ENCODE measurements at regions not wholly inside any gene's neighbourhood (a gene's known extent, or its start where the extent isn't known, plus 50 kb on each side); places are given as distances from the start of the nearest gene placed in this dataset.
A peak's percentile ranks its signal among the peaks of the same experiment; 100 is the strongest.

DNA sequence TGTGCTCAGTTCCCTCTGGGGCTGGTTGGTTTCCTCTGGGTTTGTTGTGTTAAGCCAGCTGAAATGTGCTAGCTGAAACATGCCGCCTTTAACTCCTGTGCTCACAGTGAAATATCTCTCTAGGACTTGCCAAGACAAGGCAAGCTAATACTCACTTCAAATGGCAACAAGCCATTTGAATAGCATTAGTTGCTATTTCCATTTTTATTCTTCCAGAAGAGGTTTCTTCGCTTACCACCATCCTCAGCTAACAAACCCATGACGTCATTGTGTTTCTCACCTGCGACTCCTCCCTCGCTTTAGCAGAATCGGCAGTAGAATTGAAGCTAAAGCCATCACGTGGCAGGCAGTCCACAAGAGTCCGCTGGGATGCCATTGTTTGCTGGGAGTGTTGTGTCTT lies 61.3 kb downstream of the ZNF22 start:
- no peak overlapping the region for H2AFZ ChIP-seq (ENCODE audit: low read length)
- H3K4me1 ChIP-seq (ENCODE audit: insufficient read depth, low read length) = no peaks in the 10 kb centered on the region
- H3K36me3 ChIP-seq (ENCODE audit: insufficient read depth, low read length) = no peaks in the 10 kb centered on the region
- no peaks in the 10 kb centered on the region for H3K27me3 ChIP-seq (ENCODE audit: insufficient read depth, low read length)
- no peaks in the 10 kb centered on the region for H4K20me1 ChIP-seq (ENCODE audit: insufficient read depth, low read length)
- no peak overlapping the region for H3K4me3 ChIP-seq (ENCODE audit: insufficient read depth, low read length)
- DNase-seq (ENCODE audit: insufficient read length, low spot score, missing footprints) = no peak
- no peaks in the 10 kb centered on the region for H3K79me2 ChIP-seq (ENCODE audit: insufficient read depth, low read length)
- TF ChIP-seq, protein P1, sequence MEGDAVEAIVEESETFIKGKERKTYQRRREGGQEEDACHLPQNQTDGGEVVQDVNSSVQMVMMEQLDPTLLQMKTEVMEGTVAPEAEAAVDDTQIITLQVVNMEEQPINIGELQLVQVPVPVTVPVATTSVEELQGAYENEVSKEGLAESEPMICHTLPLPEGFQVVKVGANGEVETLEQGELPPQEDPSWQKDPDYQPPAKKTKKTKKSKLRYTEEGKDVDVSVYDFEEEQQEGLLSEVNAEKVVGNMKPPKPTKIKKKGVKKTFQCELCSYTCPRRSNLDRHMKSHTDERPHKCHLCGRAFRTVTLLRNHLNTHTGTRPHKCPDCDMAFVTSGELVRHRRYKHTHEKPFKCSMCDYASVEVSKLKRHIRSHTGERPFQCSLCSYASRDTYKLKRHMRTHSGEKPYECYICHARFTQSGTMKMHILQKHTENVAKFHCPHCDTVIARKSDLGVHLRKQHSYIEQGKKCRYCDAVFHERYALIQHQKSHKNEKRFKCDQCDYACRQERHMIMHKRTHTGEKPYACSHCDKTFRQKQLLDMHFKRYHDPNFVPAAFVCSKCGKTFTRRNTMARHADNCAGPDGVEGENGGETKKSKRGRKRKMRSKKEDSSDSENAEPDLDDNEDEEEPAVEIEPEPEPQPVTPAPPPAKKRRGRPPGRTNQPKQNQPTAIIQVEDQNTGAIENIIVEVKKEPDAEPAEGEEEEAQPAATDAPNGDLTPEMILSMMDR (IDR thresholded peaks at IDR 0.05; ENCODE audit: extremely low read depth, low read depth, low read length) = no peak
- H3K27ac ChIP-seq (ENCODE audit: low read depth, low read length) = no peak overlapping the region
- no peak overlapping the region for H3K4me2 ChIP-seq (ENCODE audit: insufficient read depth, low read length)
- H3K9me3 ChIP-seq (ENCODE audit: low read depth, low read length) = no peaks in the 10 kb centered on the region

DNA sequence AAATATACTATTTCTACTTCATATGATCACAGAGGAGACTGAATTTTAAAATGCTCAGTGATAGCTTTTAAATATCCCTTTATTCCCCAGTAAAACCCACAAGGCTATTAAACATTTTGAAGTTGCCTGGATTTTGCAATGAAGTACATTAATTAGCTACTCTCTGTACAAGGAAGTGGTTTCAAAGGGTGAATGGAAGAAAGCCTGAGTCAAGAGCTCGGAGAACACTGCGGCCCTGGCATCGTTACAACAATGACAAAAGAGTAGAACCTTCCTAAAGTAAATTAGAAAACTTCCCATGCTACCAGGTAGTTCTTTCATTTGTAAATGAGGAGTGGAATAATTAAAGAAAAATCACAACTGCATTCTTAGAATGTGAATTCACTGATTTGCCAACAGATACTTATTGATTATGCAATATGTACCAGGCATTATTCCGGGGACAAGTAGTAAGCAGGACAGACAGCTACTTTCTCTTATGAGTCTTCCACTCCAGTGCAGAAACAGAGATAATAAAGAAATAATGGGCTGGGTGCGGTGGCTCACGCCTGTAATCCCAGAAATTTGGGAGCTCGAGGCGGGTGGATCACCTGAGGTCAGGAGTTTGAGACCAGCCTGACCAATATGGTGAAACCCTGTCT lies 63.0 kb downstream of the ZNF22 start:
- no peak overlapping the region for H3K4me3 ChIP-seq (ENCODE audit: insufficient read depth, low read length)
- no peak overlapping the region for H3K4me2 ChIP-seq (ENCODE audit: insufficient read depth, low read length)
- DNase-seq (ENCODE audit: insufficient read length, low spot score, missing footprints) = no peak
- no peaks in the 10 kb centered on the region for H4K20me1 ChIP-seq (ENCODE audit: insufficient read depth, low read length)
- H3K27me3 ChIP-seq (ENCODE audit: insufficient read depth, low read length) = no peaks in the 10 kb centered on the region
- H3K36me3 ChIP-seq (ENCODE audit: insufficient read depth, low read length) = no peaks in the 10 kb centered on the region
- H3K79me2 ChIP-seq (ENCODE audit: insufficient read depth, low read length) = no peaks in the 10 kb centered on the region
- TF ChIP-seq, protein P1 (IDR thresholded peaks at IDR 0.05; ENCODE audit: extremely low read depth, low read depth, low read length) = no peak
- H3K9me3 ChIP-seq (ENCODE audit: low read depth, low read length) = no peaks in the 10 kb centered on the region
- no peaks in the 10 kb centered on the region for H3K4me1 ChIP-seq (ENCODE audit: insufficient read depth, low read length)
- H2AFZ ChIP-seq (ENCODE audit: low read length) = no peak overlapping the region
- H3K27ac ChIP-seq (ENCODE audit: low read depth, low read length) = no peak overlapping the region

DNA sequence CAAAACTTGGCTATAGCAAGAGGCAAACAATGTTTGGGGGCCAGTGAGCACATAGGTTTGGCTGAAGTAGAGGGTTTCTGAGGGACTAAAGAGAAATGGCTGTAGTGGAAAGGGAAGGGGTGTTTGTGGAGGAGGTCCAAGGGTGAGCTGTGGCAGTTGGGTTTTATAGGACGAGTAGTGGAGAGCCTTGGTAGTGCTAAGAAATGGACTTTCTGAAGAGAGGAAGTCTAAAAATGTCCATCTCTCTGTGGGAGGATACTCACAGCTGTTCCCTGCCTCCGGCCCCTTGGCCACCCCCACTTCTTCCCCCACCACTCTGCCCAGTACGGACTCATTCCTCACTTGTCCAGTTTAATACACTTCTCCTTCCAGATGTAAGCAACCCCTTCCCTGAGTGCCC lies 64.3 kb downstream of the ZNF22 start:
- H3K9me3 ChIP-seq (ENCODE audit: low read depth, low read length) = no peaks in the 10 kb centered on the region
- TF ChIP-seq, protein P1 (IDR thresholded peaks at IDR 0.05; ENCODE audit: extremely low read depth, low read depth, low read length) = no peak
- no peaks in the 10 kb centered on the region for H4K20me1 ChIP-seq (ENCODE audit: insufficient read depth, low read length)
- no peaks in the 10 kb centered on the region for H3K27me3 ChIP-seq (ENCODE audit: insufficient read depth, low read length)
- H3K79me2 ChIP-seq (ENCODE audit: insufficient read depth, low read length) = no peaks in the 10 kb centered on the region
- no peak for DNase-seq (ENCODE audit: insufficient read length, low spot score, missing footprints)
- H3K4me3 ChIP-seq (ENCODE audit: insufficient read depth, low read length) = no peak overlapping the region
- H3K4me2 ChIP-seq (ENCODE audit: insufficient read depth, low read length) = no peak overlapping the region
- no peak overlapping the region for H3K27ac ChIP-seq (ENCODE audit: low read depth, low read length)
- H2AFZ ChIP-seq (ENCODE audit: low read length) = no peak overlapping the region
- no peaks in the 10 kb centered on the region for H3K4me1 ChIP-seq (ENCODE audit: insufficient read depth, low read length)
- H3K36me3 ChIP-seq (ENCODE audit: insufficient read depth, low read length) = no peaks in the 10 kb centered on the region

DNA sequence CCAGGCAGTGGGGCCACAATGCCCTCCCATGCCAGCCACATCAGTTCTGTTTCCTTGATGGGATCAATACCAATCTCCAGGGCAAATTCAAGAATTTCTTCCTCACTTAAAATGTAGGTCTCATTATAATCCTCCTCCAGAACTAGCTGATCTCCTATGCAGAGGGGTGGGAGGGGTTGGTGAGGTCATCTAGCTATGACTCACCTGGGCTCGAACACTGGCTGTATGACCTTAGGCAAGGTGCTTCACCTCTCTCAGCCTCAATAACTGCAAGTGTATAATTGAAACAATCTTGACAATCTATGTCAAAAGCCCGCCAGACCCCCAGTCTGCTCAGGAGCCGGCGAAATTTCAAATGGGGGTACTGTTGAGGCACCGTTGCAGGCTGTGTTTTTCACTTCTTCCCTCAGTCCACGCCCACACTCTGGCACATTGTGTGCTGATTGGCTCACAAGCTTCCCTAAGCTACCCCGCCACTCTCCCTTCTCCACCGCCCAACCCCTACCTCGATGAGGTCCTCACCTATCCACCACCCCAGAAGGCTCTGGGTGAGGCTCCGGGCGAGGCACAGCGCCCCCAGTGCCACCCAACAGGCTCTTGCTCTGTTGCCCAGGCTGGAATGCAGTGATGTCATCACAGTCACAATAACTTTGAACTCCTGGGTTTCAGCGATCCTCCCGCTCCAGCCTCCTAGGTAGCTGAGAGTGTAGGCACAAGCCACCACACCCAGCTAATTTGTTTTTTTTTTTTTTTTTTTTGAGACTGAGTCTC lies 70.5 kb downstream of the ZNF22 start:
- no peaks in the 10 kb centered on the region for H3K4me1 ChIP-seq (ENCODE audit: insufficient read depth, low read length)
- TF ChIP-seq, protein P1 (IDR thresholded peaks at IDR 0.05; ENCODE audit: extremely low read depth, low read depth, low read length) = no peak
- no peaks in the 10 kb centered on the region for H3K79me2 ChIP-seq (ENCODE audit: insufficient read depth, low read length)

More for the DNA sequence above, 70.5 kb downstream of the ZNF22 start:
- no peaks in the 10 kb centered on the region for H3K27me3 ChIP-seq (ENCODE audit: insufficient read depth, low read length)
- H3K4me3 ChIP-seq (ENCODE audit: insufficient read depth, low read length) = no peak overlapping the region
- H3K27ac ChIP-seq (ENCODE audit: low read depth, low read length) = no peak overlapping the region
- no peak overlapping the region for H3K4me2 ChIP-seq (ENCODE audit: insufficient read depth, low read length)
- H2AFZ ChIP-seq (ENCODE audit: low read length) = no peak overlapping the region
- DNase-seq (ENCODE audit: insufficient read length, low spot score, missing footprints) = peak; percentile 6
- no peaks in the 10 kb centered on the region for H3K36me3 ChIP-seq (ENCODE audit: insufficient read depth, low read length)
- no peaks in the 10 kb centered on the region for H3K9me3 ChIP-seq (ENCODE audit: low read depth, low read length)
- H4K20me1 ChIP-seq (ENCODE audit: insufficient read depth, low read length) = no peaks in the 10 kb centered on the region

All from osteoblast (primary cell).